Urothelium cell line (cell line): ENCODE measurements at regions not wholly inside any gene's neighbourhood (a gene's known extent, or its start where the extent isn't known, plus 50 kb on each side); places are given as distances from the start of the nearest gene placed in this dataset.

Experiments used
- DNase-seq: peaks from one replicate; pipeline ENCODE4 v3.0.0; 2011; ENCODE audit warnings: low spot score, mixed read lengths
- FAIRE-seq: peaks from 2 replicates; lab custom pipeline; 2011; peaks lifted over from hg19 to GRCh38; lab: Jason Lieb, UNC

DNA sequence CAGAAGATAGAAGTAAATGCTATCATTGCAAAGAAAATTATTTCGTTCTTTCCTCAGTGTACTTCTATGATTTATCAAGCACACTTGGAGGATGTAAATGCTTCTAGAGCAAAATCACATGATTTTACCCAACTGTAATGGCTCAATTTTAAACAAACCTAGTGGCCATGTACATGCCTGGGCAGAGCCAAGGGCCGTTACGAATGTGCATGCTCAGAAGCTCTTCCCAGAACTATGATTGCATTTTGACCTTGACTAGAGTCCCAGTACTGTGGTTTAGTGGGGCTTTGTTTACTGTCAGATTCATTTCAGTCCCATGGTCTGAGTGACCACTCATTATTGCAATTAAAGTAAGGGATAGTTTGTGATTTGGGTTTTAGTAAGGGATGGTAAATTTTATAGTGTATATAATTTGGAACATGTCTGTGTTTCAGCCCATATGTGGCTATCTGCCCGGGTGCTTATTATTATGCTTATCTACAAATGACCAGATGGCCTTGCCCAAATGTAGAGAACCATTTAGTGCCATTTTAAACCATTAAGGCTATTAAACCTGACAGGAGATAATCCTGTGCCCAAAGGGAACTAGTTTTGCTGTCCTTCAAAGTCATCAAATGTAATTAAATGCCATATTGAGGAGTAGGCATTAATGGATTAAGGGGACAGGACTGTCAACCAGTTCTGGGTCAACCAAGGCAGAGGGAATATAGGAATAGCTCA lies 239.1 kb downstream of the ICOS start:
- FAIRE-seq = no peak
- no peak for DNase-seq

- no peak for DNase-seq
- no peak for FAIRE-seq
Measured at GRCh38 chr2:204176306-204176705, 239.7 kb downstream of the ICOS start.

DNA sequence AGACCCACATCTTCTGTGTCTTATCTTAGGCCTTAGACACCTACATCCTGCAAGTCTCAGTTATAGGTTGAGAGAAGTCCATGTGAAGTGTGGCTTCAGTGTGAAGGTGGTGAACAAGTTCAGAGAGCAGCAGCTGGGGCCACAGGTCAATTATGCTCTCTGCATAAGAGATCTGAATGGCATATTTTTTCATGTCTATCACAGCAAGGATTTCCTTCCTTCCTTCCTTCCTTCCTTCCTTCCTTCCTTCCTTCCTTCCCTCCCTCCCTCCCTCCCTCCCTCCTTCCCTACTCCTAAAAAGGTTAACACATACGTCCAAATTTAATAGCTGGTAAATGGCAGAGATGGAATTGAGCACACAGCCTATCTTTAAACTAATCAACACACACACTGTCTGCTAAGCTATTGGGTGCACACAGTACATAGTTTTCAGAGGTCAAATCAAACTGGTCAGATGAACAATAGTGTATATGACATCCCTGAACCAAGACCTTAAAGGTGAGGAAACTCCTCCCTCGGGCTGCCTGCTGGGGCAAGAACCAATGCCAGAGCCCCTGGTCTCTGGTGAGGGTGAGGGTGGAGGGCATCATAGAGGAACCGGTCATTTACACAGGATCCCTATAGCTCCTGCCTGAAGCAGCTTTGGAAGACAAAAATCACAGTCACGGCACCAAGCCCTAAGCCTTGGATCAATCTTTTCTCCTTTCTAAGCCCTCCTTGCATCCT lies 240.9 kb downstream of the ICOS start:
- no peak for FAIRE-seq
- DNase-seq = no peak

GRCh38 chr2:204177977-204178522 lies 241.5 kb downstream of the ICOS start:
- no peak for DNase-seq
- no peak for FAIRE-seq

GRCh38 chr2:204180649-204181048 lies 244.1 kb downstream of the ICOS start:
- DNase-seq (no peak), FAIRE-seq (no peak)

GRCh38 chr2:204183608-204184007 lies 247.0 kb downstream of the ICOS start:
- DNase-seq = no peak
- FAIRE-seq = no peak

DNA sequence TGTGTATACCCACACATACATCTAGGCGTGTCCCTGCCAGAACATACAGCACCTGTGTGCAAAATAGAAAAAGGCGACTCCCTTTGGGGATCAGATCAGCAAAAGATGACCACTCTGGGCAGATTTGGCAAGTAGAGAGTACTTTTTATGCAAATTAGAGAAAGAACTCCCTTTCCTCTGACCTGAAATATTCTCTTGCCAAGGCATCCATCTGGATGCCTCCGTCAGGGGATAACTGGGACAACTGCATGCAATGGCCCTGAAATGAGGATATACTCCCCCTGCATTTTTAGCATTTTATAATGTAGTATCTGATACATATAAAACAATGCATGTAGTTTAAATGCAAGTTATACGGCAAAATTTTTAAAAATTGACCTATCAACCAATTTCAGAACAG lies 247.7 kb downstream of the ICOS start:
- FAIRE-seq = no peak
- DNase-seq = no peak

- FAIRE-seq (no peak), DNase-seq (no peak)
Measured at GRCh38 chr2:204187229-204188083, 250.9 kb downstream of the ICOS start.

DNA sequence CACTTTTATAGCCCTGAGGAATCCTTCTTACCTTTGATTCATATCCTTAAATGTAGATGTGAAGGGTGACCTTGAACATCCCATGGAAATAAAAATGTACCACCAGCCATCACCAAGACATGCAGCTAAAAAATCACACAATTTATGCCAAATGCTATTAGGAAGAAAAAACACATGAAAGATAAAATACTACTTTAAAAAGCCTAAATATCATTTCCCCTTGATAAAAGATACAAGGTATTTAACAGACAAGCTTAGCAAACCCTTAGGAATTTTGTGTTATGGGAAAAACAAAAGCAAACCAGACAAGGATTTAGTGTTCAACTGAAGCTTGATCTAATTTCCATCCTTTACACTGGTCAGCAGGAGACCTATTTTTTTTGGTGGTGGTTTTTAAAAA lies 255.0 kb downstream of the ICOS start:
- DNase-seq (no peak), FAIRE-seq (no peak)

- FAIRE-seq = no peak
- DNase-seq = no peak
Measured at GRCh38 chr2:204195498-204195897, 258.9 kb downstream of the ICOS start.

GRCh38 chr2:204197336-204198005 lies 260.9 kb downstream of the ICOS start:
- DNase-seq = no peak
- no peak for FAIRE-seq

- FAIRE-seq (no peak), DNase-seq (no peak)
Measured at GRCh38 chr2:204199357-204199756, 262.8 kb downstream of the ICOS start.

DNA sequence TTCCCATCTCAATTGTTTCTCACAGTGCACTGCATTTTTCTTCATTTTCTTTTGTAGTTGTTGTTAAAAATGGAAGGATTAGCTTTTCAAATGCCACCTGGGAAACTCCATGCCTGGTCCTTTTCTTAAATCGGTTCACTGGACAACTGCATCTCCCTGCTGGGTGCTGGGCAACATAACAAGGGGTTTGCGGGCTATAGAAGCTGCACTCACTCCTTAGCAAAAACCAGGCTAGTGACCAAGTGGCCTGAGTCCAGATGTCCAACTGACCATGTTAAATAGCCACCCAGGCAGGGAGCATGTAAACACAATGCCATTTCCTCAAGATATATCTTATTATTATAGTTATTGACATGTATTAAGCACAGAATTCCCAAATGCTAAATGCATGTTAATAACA lies 264.9 kb downstream of the ICOS start:
- FAIRE-seq = no peak
- no peak for DNase-seq

- no peak for DNase-seq
- FAIRE-seq = no peak
Measured at GRCh38 chr2:204202253-204202652, 265.7 kb downstream of the ICOS start.

GRCh38 chr2:204203704-204204103 lies 267.1 kb downstream of the ICOS start:
- FAIRE-seq = no peak

GRCh38 chr2:204205082-204205481 lies 268.5 kb downstream of the ICOS start:
- no peak for DNase-seq
- FAIRE-seq = no peak

More at GRCh38 chr2:204203704-204204103, 267.1 kb downstream of the ICOS start:
- DNase-seq = no peak

- FAIRE-seq (no peak), DNase-seq (no peak)
Measured at GRCh38 chr2:204205538-204205937, 269.0 kb downstream of the ICOS start.

- FAIRE-seq (no peak), DNase-seq (no peak)
Measured at GRCh38 chr2:204207866-204208265, 271.3 kb downstream of the ICOS start.

- no peak for DNase-seq
- FAIRE-seq = no peak
Measured at GRCh38 chr2:204213588-204213987, 277.0 kb downstream of the ICOS start.

DNA sequence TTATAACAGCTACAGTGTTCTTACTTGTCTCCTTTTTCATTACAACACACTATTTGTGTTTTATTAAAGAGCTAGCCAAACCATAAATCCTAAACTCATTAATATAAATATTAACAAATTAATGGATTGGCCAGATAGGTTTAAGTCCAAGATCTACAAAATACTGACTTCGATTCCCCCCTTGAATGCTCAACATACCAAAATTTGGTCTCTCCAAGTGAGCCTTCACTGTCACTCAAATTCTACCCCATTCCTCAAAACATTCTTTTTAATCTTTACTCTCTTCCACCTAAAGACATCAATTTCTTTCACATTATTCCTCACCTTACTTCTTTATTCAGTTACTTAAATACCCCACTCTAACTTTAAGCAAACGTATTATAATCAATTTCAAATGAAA lies 281.5 kb downstream of the ICOS start:
- no peak for DNase-seq
- FAIRE-seq = no peak

- FAIRE-seq (no peak), DNase-seq (no peak)
Measured at GRCh38 chr2:204219196-204219595, 282.6 kb downstream of the ICOS start.
